HepG2 (cell line): ENCODE measurements at regions not wholly inside any gene's neighbourhood (a gene's known extent, or its start where the extent isn't known, plus 50 kb on each side); places are given as distances from the start of the nearest gene placed in this dataset.

Source experiments
- ATAC-seq: fragments of 200-7000 bp; cut with Tn5 transposase; 3 replicates; pipeline ENCODE4 v1.9.1; 2020; ENCODE audit warnings: mild to moderate bottlenecking, moderate library complexity
- BruUV-seq: library from RNA; stranded (reverse); fragments of 400-500 nt; replicated peaks from 2 replicates; lab custom pipeline; 2021; lab: Mats Ljungman, UMichigan
- CTCF ChIA-PET: fragments of 300-600 bp; formaldehyde crosslinking; extraction: SDS; loops from one replicate; lab custom pipeline; 2021; ENCODE audit warnings: low total read pairs, inconsistent platforms, low intra/inter-chr PET ratio; lab: Yijun Ruan, JAX
- POLR2A ChIA-PET: fragments of 350-600 bp; sonication (Branson Sonifier 250); formaldehyde crosslinking; loops from one replicate; lab custom pipeline; 2020; ENCODE audit warnings: antibody characterized with exemption, inconsistent platforms; lab: Yijun Ruan, JAX
- DNase-seq: peaks from one replicate; pipeline ENCODE4 v3.0.0-alpha.2; 2015; ENCODE audit warnings: low spot score
- FAIRE-seq: peaks from 3 replicates; lab custom pipeline; 2011; peaks lifted over from hg19 to GRCh38; lab: Jason Lieb, UNC
- H2AFZ ChIP-seq: one replicate; pipeline ENCODE4 v1.6.1; 2011; ENCODE audit warnings: low read length, inconsistent platforms
- H3K27ac ChIP-seq: fragments of 300-600 bp; 3 replicates; pipeline ENCODE4 v1.8.0; 2011; ENCODE audit warnings: mixed run types, mild to moderate bottlenecking, mixed read lengths, low read length, inconsistent platforms; ENCODE audit not compliant: insufficient read depth; ENCODE audit errors: extremely low read length
- H3K27me3 ChIP-seq, 2 experiments: fragments of 200-600 bp in 1 of 2; 2 replicates in 1 of 2; 3 replicates in 1 of 2; pipeline versions ENCODE4 v1.6.0 to v1.8.0; 2011; ENCODE audit warnings: low read length in 2 of 2, mild to moderate bottlenecking in 2 of 2, moderate library complexity in 2 of 2, inconsistent platforms in 1 of 2; ENCODE audit not compliant: insufficient read depth in 2 of 2, control insufficient read depth in 1 of 2
- H3K36me3 ChIP-seq, 2 experiments: fragments of 200-600 bp in 1 of 2; replicated peaks in 1 of 2; 2 replicates in 1 of 2; 3 replicates in 1 of 2; pipeline versions ENCODE4 v1.5.1 to v1.8.0; 2011; ENCODE audit warnings: low read length in 2 of 2, inconsistent platforms in 1 of 2; ENCODE audit not compliant: insufficient read depth in 2 of 2, control insufficient read depth in 1 of 2
- H3K4me1 ChIP-seq: 2 replicates; pipeline ENCODE4 v1.5.1; 2012; ENCODE audit warnings: low read length, inconsistent platforms; ENCODE audit not compliant: insufficient read depth
- H3K4me2 ChIP-seq: 2 replicates; pipeline ENCODE4 v1.6.0; 2011; ENCODE audit warnings: low read depth, low read length, inconsistent platforms
- H3K4me3 ChIP-seq, 3 experiments: fragments of 200-600 bp in 1 of 3; sonication (generic), shearing (Covaris generic) in 1 of 3; replicated peaks in 1 of 3; 2 replicates each; pipeline ENCODE4 v1.5.1; 2011 to 2016; ENCODE audit warnings: low read length in 3 of 3, inconsistent platforms in 2 of 3, low read depth in 2 of 3, mild to moderate bottlenecking in 2 of 3, control low read depth in 1 of 3, mixed read lengths in 1 of 3; ENCODE audit not compliant: insufficient read depth in 1 of 3
- H3K79me2 ChIP-seq: one replicate; pipeline ENCODE4 v1.6.1; 2011; ENCODE audit warnings: low read length, inconsistent platforms; ENCODE audit not compliant: insufficient read depth
- H3K9ac ChIP-seq: 2 replicates; pipeline ENCODE4 v1.6.0; 2011; ENCODE audit warnings: mild to moderate bottlenecking, low read depth, low read length, inconsistent platforms; ENCODE audit not compliant: insufficient read depth
- H3K9me3 ChIP-seq: 2 replicates; pipeline ENCODE4 v1.5.1; 2012; ENCODE audit warnings: mild to moderate bottlenecking, low read length
- H4K20me1 ChIP-seq: 2 replicates; pipeline ENCODE4 v1.6.0; 2011; ENCODE audit warnings: inconsistent platforms, mild to moderate bottlenecking, low read length, moderate library complexity; ENCODE audit not compliant: insufficient read depth
- ATF1 ChIP-seq: IDR thresholded peaks from 2 replicates; pipeline ENCODE4 v1.6.1; 2016; ENCODE audit warnings: mild to moderate bottlenecking, control low read depth
- ATM ChIP-seq: fragments of 450-650 bp; IDR thresholded peaks from 2 replicates; pipeline ENCODE4 v1.7.1; 2017; ENCODE audit warnings: mild to moderate bottlenecking, borderline replicate concordance
- KDM2A ChIP-seq: sonication (generic); formaldehyde crosslinking; IDR thresholded peaks from 2 replicates; pipeline ENCODE4 v1.4.0; 2020; ENCODE audit warnings: low read depth, missing genetic modification reagents, borderline replicate concordance
- MAFG ChIP-seq: sonication (generic); formaldehyde crosslinking; IDR thresholded peaks from 2 replicates; pipeline ENCODE4 v1.5.1; 2020; ENCODE audit warnings: mild to moderate bottlenecking, missing genetic modification reagents
- NR1H2 ChIP-seq: sonication (generic); formaldehyde crosslinking; IDR thresholded peaks from 2 replicates; pipeline ENCODE4 v1.8.1; 2022; ENCODE audit warnings: low read depth, missing genetic modification reagents, borderline replicate concordance
- SAFB2 ChIP-seq: sonication (generic); formaldehyde crosslinking; IDR thresholded peaks from 2 replicates; pipeline ENCODE4 v1.5.1; 2020; ENCODE audit warnings: missing genetic modification reagents, low read depth, mild to moderate bottlenecking, borderline replicate concordance
- TEAD3 ChIP-seq: optimal IDR thresholded peaks from 2 replicates; pipeline ENCODE3; 2016; ENCODE audit warnings: borderline replicate concordance
- YEATS2 ChIP-seq: sonication (generic); formaldehyde crosslinking; IDR thresholded peaks from 2 replicates; pipeline ENCODE4 v1.4.0; 2020; ENCODE audit warnings: missing genetic modification reagents, borderline replicate concordance
- ZHX2 ChIP-seq, 2 experiments: sonication (generic) in 1 of 2; formaldehyde crosslinking in 1 of 2; IDR thresholded peaks; 2 replicates each; pipeline versions ENCODE4 v1.6.1 to v1.9.0; 2014 to 2022; ENCODE audit warnings: antibody characterized with exemption in 1 of 2, borderline replicate concordance in 1 of 2, inconsistent platforms in 1 of 2, low read depth in 1 of 2, missing genetic modification reagents in 1 of 2
- ZIK1 ChIP-seq: sonication (generic); formaldehyde crosslinking; IDR thresholded peaks from 2 replicates; pipeline ENCODE4 v1.5.0; 2020; ENCODE audit warnings: mild to moderate bottlenecking, low read depth, missing genetic modification reagents, borderline replicate concordance
- ZNF564 ChIP-seq: sonication (generic); formaldehyde crosslinking; IDR thresholded peaks from 2 replicates; pipeline ENCODE4 v1.8.1; 2023; ENCODE audit warnings: mild to moderate bottlenecking, missing genetic modification reagents
- ZNF724P ChIP-seq: sonication (generic); formaldehyde crosslinking; IDR thresholded peaks from 2 replicates; pipeline ENCODE4 v1.8.0; 2022; ENCODE audit warnings: missing genetic modification reagents, borderline replicate concordance
- ZNF747 ChIP-seq: sonication (generic); formaldehyde crosslinking; IDR thresholded peaks from 2 replicates; pipeline ENCODE4 v1.8.1; 2023; ENCODE audit warnings: missing genetic modification reagents, mild to moderate bottlenecking, borderline replicate concordance
- ZNF784 ChIP-seq: sonication (generic); formaldehyde crosslinking; IDR thresholded peaks from 2 replicates; pipeline ENCODE4 v1.5.1; 2020; ENCODE audit warnings: missing genetic modification reagents, mild to moderate bottlenecking, borderline replicate concordance
- WGBS: methylation state at CpG from one replicate; pipeline ENCODE4 v1.1.6; 2017; ENCODE audit warnings: low lambda C conversion rate; 5-methylcytosine and 5-hydroxymethylcytosine counted together
- in situ Hi-C: cut with HindIII; loops from 2 replicates; pipeline ENCODE4 v1.10.0; 2017; ENCODE audit warnings: low pct_unique_long_range_greater_than_20kb; ENCODE audit not compliant: extremely low pct_ligation_motif_present
- intact Hi-C: fragments of 100-400 bp; cut with micrococcal nuclease; formaldehyde crosslinking; loops from one replicate; pipeline ENCODE4 v1.10.0; 2022; ENCODE audit not compliant: unreplicated experiment
- TF ChIP-seq, protein P1 (sequence below): sonication (generic); formaldehyde crosslinking; IDR thresholded peaks from 2 replicates; pipeline ENCODE4 v1.4.0; 2020; ENCODE audit warnings: missing genetic modification reagents
- TF ChIP-seq, protein P2 (sequence below): sonication (generic); formaldehyde crosslinking; IDR thresholded peaks from 2 replicates; pipeline ENCODE4 v1.5.0; 2020; ENCODE audit warnings: missing genetic modification reagents

GRCh38 chr5:117332341-117332740 lies 757.7 kb upstream of the SEMA6A start:
- Histone ChIP-seq H4K20me1 (no peaks in the 10 kb centered on the region), H3K9me3 (no peaks in the 10 kb centered on the region), H3K36me3 (no peaks in the 10 kb centered on the region), H2AFZ (no peak overlapping the region), H3K27me3 (no peaks in the 10 kb centered on the region), H3K9ac (no peak overlapping the region), H3K27ac (no peak overlapping the region), H3K79me2 (no peaks in the 10 kb centered on the region), H3K4me1 (no peaks in the 10 kb centered on the region), H3K4me3 (no peak overlapping the region), H3K4me2 (no peak overlapping the region)
- CTCF ChIA-PET = no interaction called here
- BruUV-seq = no TSS peak
- ATAC-seq (no peak), FAIRE-seq (no peak), DNase-seq (no peak)
- WGBS = 0% methylated on average over 1 of the region's 1 CpG
- intact Hi-C loops (no loop called here), in situ Hi-C loops (no loop called here)
- POLR2A ChIA-PET = no interaction called here
- TF ChIP-seq, protein P1, sequence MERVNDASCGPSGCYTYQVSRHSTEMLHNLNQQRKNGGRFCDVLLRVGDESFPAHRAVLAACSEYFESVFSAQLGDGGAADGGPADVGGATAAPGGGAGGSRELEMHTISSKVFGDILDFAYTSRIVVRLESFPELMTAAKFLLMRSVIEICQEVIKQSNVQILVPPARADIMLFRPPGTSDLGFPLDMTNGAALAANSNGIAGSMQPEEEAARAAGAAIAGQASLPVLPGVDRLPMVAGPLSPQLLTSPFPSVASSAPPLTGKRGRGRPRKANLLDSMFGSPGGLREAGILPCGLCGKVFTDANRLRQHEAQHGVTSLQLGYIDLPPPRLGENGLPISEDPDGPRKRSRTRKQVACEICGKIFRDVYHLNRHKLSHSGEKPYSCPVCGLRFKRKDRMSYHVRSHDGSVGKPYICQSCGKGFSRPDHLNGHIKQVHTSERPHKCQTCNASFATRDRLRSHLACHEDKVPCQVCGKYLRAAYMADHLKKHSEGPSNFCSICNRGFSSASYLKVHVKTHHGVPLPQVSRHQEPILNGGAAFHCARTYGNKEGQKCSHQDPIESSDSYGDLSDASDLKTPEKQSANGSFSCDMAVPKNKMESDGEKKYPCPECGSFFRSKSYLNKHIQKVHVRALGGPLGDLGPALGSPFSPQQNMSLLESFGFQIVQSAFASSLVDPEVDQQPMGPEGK = no peak
- TF ChIP-seq ATM = no peak
- no peak for TF ChIP-seq ZHX2 (IDR thresholded peaks at IDR 0.05; ENCODE audit: low read depth)
- no peak for TF ChIP-seq ZHX2 (CRISPR knock-in tag; IDR thresholded peaks at IDR 0.05; ENCODE audit: borderline replicate concordance)
- TF ChIP-seq YEATS2 (CRISPR knock-in tag) = no peak
- TF ChIP-seq ZIK1 = no peak
- no peak for TF ChIP-seq SAFB2
- TF ChIP-seq ATF1 (CRISPR knock-in tag) = no peak
- no peak for TF ChIP-seq ZNF564 (CRISPR knock-in tag)
- TF ChIP-seq ZNF747 (CRISPR knock-in tag) = no peak
- no peak for TF ChIP-seq MAFG (CRISPR knock-in tag)
- TF ChIP-seq ZNF724P (CRISPR knock-in tag) = no peak
- TF ChIP-seq ZNF784 (CRISPR knock-in tag) = no peak
- TF ChIP-seq NR1H2 (CRISPR knock-in tag) = no peak
- no peak for TF ChIP-seq KDM2A
- no peak for TF ChIP-seq TEAD3 (CRISPR knock-in tag)
- TF ChIP-seq, protein P2, sequence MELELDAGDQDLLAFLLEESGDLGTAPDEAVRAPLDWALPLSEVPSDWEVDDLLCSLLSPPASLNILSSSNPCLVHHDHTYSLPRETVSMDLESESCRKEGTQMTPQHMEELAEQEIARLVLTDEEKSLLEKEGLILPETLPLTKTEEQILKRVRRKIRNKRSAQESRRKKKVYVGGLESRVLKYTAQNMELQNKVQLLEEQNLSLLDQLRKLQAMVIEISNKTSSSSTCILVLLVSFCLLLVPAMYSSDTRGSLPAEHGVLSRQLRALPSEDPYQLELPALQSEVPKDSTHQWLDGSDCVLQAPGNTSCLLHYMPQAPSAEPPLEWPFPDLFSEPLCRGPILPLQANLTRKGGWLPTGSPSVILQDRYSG (CRISPR knock-in tag) = no peak
